HCT116 (cell line): ENCODE measurements at regions not wholly inside any gene's neighbourhood (a gene's known extent, or its start where the extent isn't known, plus 50 kb on each side); places are given as distances from the start of the nearest gene placed in this dataset.

ENCODE experiments used
- ATAC-seq: fragments of 200-7000 bp; cut with Tn5 transposase; 2 replicates; pipeline ENCODE4 v1.9.1; 2020; ENCODE audit warnings: mild to moderate bottlenecking, moderate library complexity
- BruUV-seq: library from RNA; stranded (reverse); fragments of 400-500 nt; replicated peaks from 2 replicates; lab custom pipeline; 2021; lab: Mats Ljungman, UMichigan
- CTCF ChIA-PET: fragments of 300-600 bp; sonication (Branson Sonifier 250); formaldehyde crosslinking; loops from one replicate; lab custom pipeline; 2021; ENCODE audit warnings: antibody characterized with exemption; lab: Charles Lee
- POLR2A ChIA-PET: fragments of 300-600, 350-600 bp; sonication (Branson Sonifier 250); formaldehyde crosslinking; loops from one replicate; lab custom pipeline; 2021; ENCODE audit warnings: antibody characterized with exemption; lab: Charles Lee
- RAD21 ChIA-PET, 2 experiments: fragments of 300-600 bp; sonication (Branson Sonifier 250); formaldehyde crosslinking; loops; one replicate each; lab custom pipeline; 2023; ENCODE audit warnings: low total read pairs in 2 of 2; ENCODE audit not compliant: uncharacterized antibody in 2 of 2, unreplicated experiment in 2 of 2, low non-redundant PET in 1 of 2; lab: Charles Lee
- DNase-seq: peaks from one replicate; pipeline ENCODE4 v3.0.0-alpha.2; 2010; ENCODE audit warnings: low read depth, low spot score
- H2AFZ ChIP-seq: fragments of 200-600 bp; shearing (Covaris generic), sonication (generic); 2 replicates; pipeline ENCODE4 v1.6.1; 2017; ENCODE audit warnings: low read depth, mixed run types, mixed read lengths, antibody characterized with exemption, low read length; ENCODE audit not compliant: poor library complexity, severe bottlenecking
- H3K27ac ChIP-seq: 2 replicates; pipeline ENCODE4 v1.5.1; 2012; ENCODE audit warnings: low read depth, low read length
- H3K27me3 ChIP-seq: fragments of 200-600 bp; sonication (generic); 2 replicates; pipeline ENCODE4 v1.6.1; 2016; ENCODE audit warnings: mixed run types, low read length, mixed read lengths; ENCODE audit not compliant: insufficient read depth
- H3K36me3 ChIP-seq, 2 experiments: fragments of 200-500 bp in 1 of 2; fragments of 200-600 bp in 1 of 2; sonication (Bioruptor generic) in 1 of 2; sonication (generic) in 1 of 2; 2 replicates each; pipeline versions ENCODE4 v1.5.1 to v1.6.1; 2014 to 2016; ENCODE audit warnings: low read length in 2 of 2, inconsistent platforms in 1 of 2, mixed read lengths in 1 of 2, mixed run types in 1 of 2; ENCODE audit not compliant: insufficient read depth in 2 of 2, control insufficient read depth in 1 of 2
- H3K4me1 ChIP-seq, 2 experiments: fragments of 200-600 bp in 1 of 2; sonication (generic) in 1 of 2; 2 replicates each; pipeline versions ENCODE4 v1.5.1 to v1.6.1; 2012 to 2017; ENCODE audit warnings: low read length in 2 of 2, inconsistent platforms in 1 of 2, mild to moderate bottlenecking in 1 of 2, mixed read lengths in 1 of 2, mixed run types in 1 of 2, moderate library complexity in 1 of 2; ENCODE audit not compliant: insufficient read depth in 2 of 2, control insufficient read depth in 1 of 2
- H3K4me2 ChIP-seq: fragments of 200-600 bp; sonication (generic); 2 replicates; pipeline ENCODE4 v1.6.1; 2017; ENCODE audit warnings: mixed run types, low read length, mixed read lengths
- H3K4me3 ChIP-seq, 2 experiments: fragments of 200-600 bp in 1 of 2; sonication (generic) in 1 of 2; replicated peaks in 1 of 2; 2 replicates each; pipeline ENCODE4 v1.5.1; 2011 to 2016; ENCODE audit warnings: low read length in 2 of 2, control low read depth in 1 of 2, low read depth in 1 of 2, mild to moderate bottlenecking in 1 of 2, mixed read lengths in 1 of 2, mixed run types in 1 of 2
- H3K79me2 ChIP-seq: fragments of 200-600 bp; sonication (generic); 2 replicates; pipeline ENCODE4 v1.6.1; 2017; ENCODE audit warnings: mild to moderate bottlenecking, mixed run types, low read length, moderate library complexity, mixed read lengths; ENCODE audit not compliant: insufficient read depth
- H3K9ac ChIP-seq: fragments of 200-600 bp; sonication (generic); 2 replicates; pipeline ENCODE4 v1.6.1; 2016; ENCODE audit warnings: low read length, mixed read lengths
- H3K9me2 ChIP-seq: fragments of 200-600 bp; sonication (generic), shearing (Covaris generic); 2 replicates; pipeline ENCODE4 v1.6.1; 2017; ENCODE audit warnings: mixed run types, mild to moderate bottlenecking, moderate library complexity; ENCODE audit not compliant: insufficient read depth
- H3K9me3 ChIP-seq, 2 experiments: fragments of 200-500 bp in 1 of 2; fragments of 200-600 bp in 1 of 2; sonication (Bioruptor generic) in 1 of 2; sonication (generic) in 1 of 2; 2 replicates each; pipeline ENCODE4 v1.6.1; 2014 to 2017; ENCODE audit warnings: low read length in 2 of 2, mixed read lengths in 2 of 2, inconsistent platforms in 1 of 2, low read depth in 1 of 2, mild to moderate bottlenecking in 1 of 2, mixed run types in 1 of 2, moderate library complexity in 1 of 2; ENCODE audit not compliant: control insufficient read depth in 1 of 2, insufficient read depth in 1 of 2
- H4K20me1 ChIP-seq: fragments of 200-600 bp; sonication (generic), shearing (Covaris generic); 2 replicates; pipeline ENCODE4 v1.6.1; 2017; ENCODE audit warnings: mixed run types, mild to moderate bottlenecking, moderate library complexity; ENCODE audit not compliant: insufficient read depth
- CEBPB ChIP-seq: IDR thresholded peaks from 2 replicates; pipeline ENCODE4 v1.6.1; 2012; ENCODE audit warnings: low read depth
- EZH2phosphoT487 ChIP-seq: fragments of 200-600 bp; IDR thresholded peaks from 2 replicates; pipeline ENCODE4 v1.6.1; 2018; ENCODE audit warnings: antibody characterized with exemption, borderline replicate concordance
- RAD21 ChIP-seq: IDR thresholded peaks from 2 replicates; pipeline ENCODE4 v1.6.1; 2012; ENCODE audit warnings: low read depth, mild to moderate bottlenecking
- SP1 ChIP-seq: IDR thresholded peaks from 2 replicates; pipeline ENCODE4 v1.6.1; 2012; ENCODE audit warnings: low read depth
- SRF ChIP-seq: IDR thresholded peaks from 2 replicates; pipeline ENCODE4 v1.6.1; 2012; ENCODE audit warnings: low read depth
- YY1 ChIP-seq: IDR thresholded peaks from 2 replicates; pipeline ENCODE4 v1.6.1; 2011; ENCODE audit warnings: low read length, low read depth, moderate library complexity, mild to moderate bottlenecking; ENCODE audit not compliant: insufficient replicate concordance; ENCODE audit errors: extremely low read depth
- ZFX ChIP-seq: fragments of 450-650 bp; IDR thresholded peaks from 2 replicates; pipeline ENCODE4 v1.6.1; 2017
- ZNF274 ChIP-seq: fragments of 200-500 bp; sonication (Bioruptor generic); IDR thresholded peaks from 2 replicates; pipeline ENCODE4 v1.6.1; 2014; ENCODE audit warnings: mild to moderate bottlenecking, low read depth, low read length, inconsistent platforms
- intact Hi-C: fragments of 100-400 bp; cut with micrococcal nuclease; formaldehyde crosslinking; loops from 2 replicates; pipeline ENCODE4 v1.10.0; 2022
- TF ChIP-seq, protein P1 (sequence below): IDR thresholded peaks from 2 replicates; pipeline ENCODE4 v1.6.1; 2012; ENCODE audit warnings: low read depth
- TF ChIP-seq, protein P2 (sequence below): IDR thresholded peaks from 2 replicates; pipeline ENCODE4 v1.6.1; 2011; ENCODE audit warnings: mild to moderate bottlenecking, low read length, moderate library complexity; ENCODE audit not compliant: insufficient replicate concordance; ENCODE audit errors: extremely low read depth

DNA sequence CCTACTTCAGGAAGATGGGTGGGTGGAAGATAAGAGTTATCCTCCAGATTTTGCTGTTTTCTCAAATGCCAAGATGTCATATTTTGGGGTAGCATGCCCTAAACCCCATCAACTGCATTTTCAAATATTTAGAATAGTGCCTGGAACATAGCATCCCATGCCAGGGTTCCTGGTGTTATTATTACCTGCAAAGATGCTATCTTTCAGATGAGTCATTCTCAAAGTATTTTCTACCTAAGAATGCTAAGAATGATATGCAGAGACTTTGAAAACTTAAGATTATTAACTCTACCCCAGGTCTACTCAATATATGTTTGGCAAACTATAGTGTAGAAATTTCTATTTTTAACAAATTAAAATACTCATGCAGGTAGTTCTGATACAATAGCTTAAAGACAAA lies 934.3 kb upstream of the SLIT2 start:
- no peak for DNase-seq
- H3K27me3 ChIP-seq: no peaks in the 10 kb centered on the region
- ATAC-seq: no peak
- no peaks in the 10 kb centered on the region for H3K36me3 ChIP-seq
- no peaks in the 10 kb centered on the region for H3K9me2 ChIP-seq
- H3K9ac ChIP-seq: no peak overlapping the region
- CTCF ChIA-PET: no interaction called here
- POLR2A ChIA-PET: no interaction called here
- no peak overlapping the region for H3K27ac ChIP-seq
- RAD21 ChIA-PET: no interaction called here
- TF ChIP-seq, protein P1, sequence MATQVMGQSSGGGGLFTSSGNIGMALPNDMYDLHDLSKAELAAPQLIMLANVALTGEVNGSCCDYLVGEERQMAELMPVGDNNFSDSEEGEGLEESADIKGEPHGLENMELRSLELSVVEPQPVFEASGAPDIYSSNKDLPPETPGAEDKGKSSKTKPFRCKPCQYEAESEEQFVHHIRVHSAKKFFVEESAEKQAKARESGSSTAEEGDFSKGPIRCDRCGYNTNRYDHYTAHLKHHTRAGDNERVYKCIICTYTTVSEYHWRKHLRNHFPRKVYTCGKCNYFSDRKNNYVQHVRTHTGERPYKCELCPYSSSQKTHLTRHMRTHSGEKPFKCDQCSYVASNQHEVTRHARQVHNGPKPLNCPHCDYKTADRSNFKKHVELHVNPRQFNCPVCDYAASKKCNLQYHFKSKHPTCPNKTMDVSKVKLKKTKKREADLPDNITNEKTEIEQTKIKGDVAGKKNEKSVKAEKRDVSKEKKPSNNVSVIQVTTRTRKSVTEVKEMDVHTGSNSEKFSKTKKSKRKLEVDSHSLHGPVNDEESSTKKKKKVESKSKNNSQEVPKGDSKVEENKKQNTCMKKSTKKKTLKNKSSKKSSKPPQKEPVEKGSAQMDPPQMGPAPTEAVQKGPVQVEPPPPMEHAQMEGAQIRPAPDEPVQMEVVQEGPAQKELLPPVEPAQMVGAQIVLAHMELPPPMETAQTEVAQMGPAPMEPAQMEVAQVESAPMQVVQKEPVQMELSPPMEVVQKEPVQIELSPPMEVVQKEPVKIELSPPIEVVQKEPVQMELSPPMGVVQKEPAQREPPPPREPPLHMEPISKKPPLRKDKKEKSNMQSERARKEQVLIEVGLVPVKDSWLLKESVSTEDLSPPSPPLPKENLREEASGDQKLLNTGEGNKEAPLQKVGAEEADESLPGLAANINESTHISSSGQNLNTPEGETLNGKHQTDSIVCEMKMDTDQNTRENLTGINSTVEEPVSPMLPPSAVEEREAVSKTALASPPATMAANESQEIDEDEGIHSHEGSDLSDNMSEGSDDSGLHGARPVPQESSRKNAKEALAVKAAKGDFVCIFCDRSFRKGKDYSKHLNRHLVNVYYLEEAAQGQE: no peak
- no peak for TF ChIP-seq CEBPB
- TF ChIP-seq SP1: no peak
- TF ChIP-seq SRF: no peak
- no peak for TF ChIP-seq ZNF274
- TF ChIP-seq EZH2phosphoT487: no peak
- no peak for TF ChIP-seq RAD21
- no peaks in the 10 kb centered on the region for H3K79me2 ChIP-seq
- H3K4me2 ChIP-seq: no peak overlapping the region
- H3K4me3 ChIP-seq: no peak overlapping the region
- no peaks in the 10 kb centered on the region for H4K20me1 ChIP-seq
- no peak overlapping the region for H2AFZ ChIP-seq
- no peaks in the 10 kb centered on the region for H3K9me3 ChIP-seq
- no TSS peak for BruUV-seq
- intact Hi-C loops: no loop called here
- H3K4me1 ChIP-seq: peaks cover 0 to 5% of the 10 kb centered on the region in 2 experiments; a peak in 2 of 4 replicates

DNA sequence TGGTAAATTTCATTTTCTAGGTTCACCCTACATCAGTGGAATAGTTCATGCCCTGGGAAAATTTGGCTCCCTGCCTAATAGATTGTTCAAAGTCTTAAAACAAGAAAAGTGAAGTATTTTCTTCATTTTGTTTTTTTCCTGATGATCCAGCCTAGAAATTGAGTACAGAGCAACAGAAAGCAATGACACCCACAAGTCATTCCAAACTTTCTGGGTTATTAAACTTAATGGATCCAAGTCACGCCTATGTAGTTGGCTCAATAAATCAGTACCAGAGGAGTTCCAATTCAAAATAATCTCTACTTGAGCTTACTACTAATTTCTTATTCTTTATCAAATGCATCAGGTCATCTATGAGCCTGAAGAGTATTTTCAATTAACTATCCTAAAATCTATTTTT lies 937.6 kb upstream of the SLIT2 start:
- ATAC-seq (no peak), DNase-seq (no peak)
- no peaks in the 10 kb centered on the region for H3K36me3 ChIP-seq
- no peak overlapping the region for H3K9ac ChIP-seq
- CTCF ChIA-PET: no interaction called here
- no peaks in the 10 kb centered on the region for H3K27me3 ChIP-seq
- RAD21 ChIA-PET: no interaction called here
- POLR2A ChIA-PET: no interaction called here
- H4K20me1 ChIP-seq: no peaks in the 10 kb centered on the region
- H2AFZ ChIP-seq: no peak overlapping the region
- TF ChIP-seq CEBPB (no peak), ZFX (no peak), YY1 (no peak), SRF (no peak), SP1 (no peak)
- TF ChIP-seq, protein P2, sequence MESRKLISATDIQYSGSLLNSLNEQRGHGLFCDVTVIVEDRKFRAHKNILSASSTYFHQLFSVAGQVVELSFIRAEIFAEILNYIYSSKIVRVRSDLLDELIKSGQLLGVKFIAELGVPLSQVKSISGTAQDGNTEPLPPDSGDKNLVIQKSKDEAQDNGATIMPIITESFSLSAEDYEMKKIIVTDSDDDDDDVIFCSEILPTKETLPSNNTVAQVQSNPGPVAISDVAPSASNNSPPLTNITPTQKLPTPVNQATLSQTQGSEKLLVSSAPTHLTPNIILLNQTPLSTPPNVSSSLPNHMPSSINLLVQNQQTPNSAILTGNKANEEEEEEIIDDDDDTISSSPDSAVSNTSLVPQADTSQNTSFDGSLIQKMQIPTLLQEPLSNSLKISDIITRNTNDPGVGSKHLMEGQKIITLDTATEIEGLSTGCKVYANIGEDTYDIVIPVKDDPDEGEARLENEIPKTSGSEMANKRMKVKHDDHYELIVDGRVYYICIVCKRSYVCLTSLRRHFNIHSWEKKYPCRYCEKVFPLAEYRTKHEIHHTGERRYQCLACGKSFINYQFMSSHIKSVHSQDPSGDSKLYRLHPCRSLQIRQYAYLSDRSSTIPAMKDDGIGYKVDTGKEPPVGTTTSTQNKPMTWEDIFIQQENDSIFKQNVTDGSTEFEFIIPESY: no peak
- TF ChIP-seq, all 23 proteins: peak for 0
- no peaks in the 10 kb centered on the region for H3K9me3 ChIP-seq
- no peak overlapping the region for H3K27ac ChIP-seq
- no peaks in the 10 kb centered on the region for H3K79me2 ChIP-seq
- peaks cover 0 to 5% of the 10 kb centered on the region in 2 experiments; a peak in 2 of 4 replicates for H3K4me1 ChIP-seq
- no TSS peak for BruUV-seq
- H3K4me2 ChIP-seq: no peak overlapping the region
- no peak overlapping the region for H3K4me3 ChIP-seq
- intact Hi-C loops: no loop called here
- H3K9me2 ChIP-seq: no peaks in the 10 kb centered on the region
